ENCODE measurements at regions not wholly inside any gene's neighbourhood (a gene's known extent, or its start where the extent isn't known, plus 50 kb on each side); places are given as distances from the start of the nearest gene placed in this dataset.

GRCh38 chr1:178648151-178648550 is 76.9 kb upstream of the RALGPS2 start:
- no peak for TF ChIP-seq CTCF (IDR thresholded peaks at IDR 0.05; ENCODE audit: insufficient read depth, low read depth, low read length)
- TF ChIP-seq EZH2 (IDR thresholded peaks at IDR 0.05; ENCODE audit: insufficient read depth, low read length) = no peak
